Renal cortex interstitium (tissue), 11 donors: ENCODE measurements at regions not wholly inside any gene's neighbourhood (a gene's known extent, or its start where the extent isn't known, plus 50 kb on each side); places are given as distances from the start of the nearest gene placed in this dataset.
"Not testable (repeated sequence)": the region's sequence is repeated elsewhere in the genome, so short reads cannot be mapped to it uniquely, and the experiment has no call there.

ENCODE experiments used
- DNase-seq, 11 donors: peaks; one replicate each; pipeline ENCODE4 v3.0.0-alpha.2; 2013; ENCODE audit warnings: low read depth in 9 of 11, low spot score in 4 of 11; ENCODE audit errors: extremely low read depth in 1 of 11

DNA sequence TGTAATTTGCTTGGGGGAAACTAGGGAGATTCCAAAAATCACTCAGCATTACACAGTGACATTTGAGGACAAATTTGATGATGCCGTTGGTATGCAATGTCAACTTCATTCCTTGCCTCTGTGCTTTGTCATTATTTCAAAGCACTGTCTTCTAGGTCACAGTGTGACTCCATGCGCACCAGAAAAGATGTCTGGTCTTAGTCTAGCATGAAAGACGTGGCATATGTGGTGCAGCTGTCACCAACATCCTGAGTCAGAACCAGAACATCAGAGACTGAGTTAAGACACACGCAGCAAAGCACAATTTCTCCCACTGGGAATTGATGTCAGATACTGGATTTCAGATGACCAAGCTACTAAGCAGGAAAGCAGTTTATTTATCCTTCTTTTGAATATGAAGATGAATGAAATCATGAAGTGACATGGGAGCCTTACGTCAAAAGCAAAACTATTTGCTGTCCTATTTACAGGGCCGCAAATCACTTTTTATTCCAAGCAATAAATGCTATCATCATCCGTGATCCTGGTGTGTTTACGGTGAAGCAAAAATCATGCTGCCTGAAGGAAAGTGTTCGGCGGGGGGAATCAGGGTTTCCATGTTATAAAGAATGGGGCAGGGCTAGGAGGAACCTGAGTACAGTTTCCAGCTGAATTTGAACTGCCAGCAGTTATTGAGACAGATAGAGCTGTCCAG, 356.1 kb downstream of the ANAPC1 start:
- not testable (repeated sequence) for DNase-seq

GRCh38 chr2:111529022-111529421, 355.0 kb downstream of the ANAPC1 start:
- DNase-seq = not testable (repeated sequence)

- DNase-seq = not testable (repeated sequence)
These were observed 353.6 kb downstream of the ANAPC1 start for GRCh38 chr2:111530239-111530965.

GRCh38 chr2:111532682-111533556, 351.1 kb downstream of the ANAPC1 start:
- not testable (repeated sequence) for DNase-seq

DNA sequence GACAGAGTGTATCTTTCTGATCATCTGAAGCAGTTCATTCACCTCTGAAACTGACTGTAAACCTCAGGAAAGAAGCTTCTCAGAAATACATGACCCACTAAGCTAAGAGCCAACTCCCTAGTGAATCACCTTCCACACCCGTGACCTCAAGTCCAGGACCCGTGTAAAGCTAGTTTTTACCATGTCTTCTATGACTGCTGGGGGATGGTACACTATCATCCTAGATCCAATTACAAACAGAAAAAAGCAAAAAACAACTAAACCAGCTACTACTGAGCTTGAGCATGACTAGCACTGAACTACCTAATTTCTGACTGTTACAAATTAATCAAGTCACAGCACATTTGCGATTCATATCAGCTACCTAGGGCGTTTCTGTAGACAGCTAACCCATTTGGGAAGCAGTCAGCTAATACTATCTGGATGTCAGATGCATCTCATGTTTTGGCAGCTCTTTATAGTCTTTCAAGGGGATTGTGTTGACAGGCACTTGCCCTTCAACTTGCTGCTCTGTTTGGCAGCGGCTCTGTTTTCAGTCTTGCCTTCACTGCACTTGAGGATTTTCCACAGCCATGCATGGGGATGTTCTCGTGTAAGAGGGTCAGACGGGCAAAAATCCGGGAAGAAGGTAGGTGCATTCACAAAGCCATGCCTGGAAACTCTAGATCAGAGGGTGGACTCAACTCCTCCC, 350.3 kb downstream of the ANAPC1 start:
- DNase-seq = not testable (repeated sequence)

GRCh38 chr2:111534910-111535352, 349.1 kb downstream of the ANAPC1 start:
- DNase-seq = peak in 2 of 11 donors; percentile 23 to 31

GRCh38 chr2:111535404-111535803, 348.6 kb downstream of the ANAPC1 start:
- peak in 2 of 11 donors; percentile 8 to 13 for DNase-seq

- DNase-seq = no peak
These were observed 346.8 kb downstream of the ANAPC1 start for GRCh38 chr2:111537078-111537655.

GRCh38 chr2:111539991-111540390, 344.0 kb downstream of the ANAPC1 start:
- not testable (repeated sequence) for DNase-seq

DNA sequence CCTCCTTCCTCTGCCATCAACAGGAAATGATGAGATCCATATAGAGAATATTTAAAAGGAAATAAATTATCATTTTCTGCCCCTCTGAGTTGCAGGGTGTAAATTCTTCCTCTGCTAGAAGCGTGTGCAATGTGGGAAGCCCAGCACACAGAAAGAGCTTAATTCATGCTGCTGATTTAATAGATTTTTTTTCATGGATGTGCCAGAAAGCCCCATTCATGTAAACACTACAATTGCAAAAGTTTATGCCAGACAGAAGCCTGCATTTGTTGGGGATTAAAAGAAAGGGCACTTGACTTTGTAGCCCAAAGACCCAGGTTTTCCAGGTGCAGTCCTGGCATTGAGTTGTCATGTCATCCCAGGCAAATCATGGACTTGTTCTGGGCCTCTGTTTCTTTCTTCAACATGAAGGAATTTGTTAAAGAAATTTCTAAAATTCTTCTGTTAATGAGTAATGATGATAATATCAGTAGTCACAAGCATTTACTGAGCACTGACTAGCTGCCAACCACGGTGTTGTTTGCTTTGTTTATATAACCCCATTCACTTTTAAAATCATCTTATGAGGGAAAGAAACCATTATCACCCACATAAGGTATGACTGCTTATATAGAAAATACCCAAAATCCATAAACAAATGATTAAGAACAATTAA, 341.7 kb downstream of the ANAPC1 start:
- DNase-seq = not testable (repeated sequence)

GRCh38 chr2:111544006-111544405, 340.0 kb downstream of the ANAPC1 start:
- not testable (repeated sequence) for DNase-seq

GRCh38 chr2:111545723-111546431, 338.1 kb downstream of the ANAPC1 start:
- DNase-seq = not testable (repeated sequence)

GRCh38 chr2:111546578-111546977, 337.4 kb downstream of the ANAPC1 start:
- not testable (repeated sequence) for DNase-seq

DNA sequence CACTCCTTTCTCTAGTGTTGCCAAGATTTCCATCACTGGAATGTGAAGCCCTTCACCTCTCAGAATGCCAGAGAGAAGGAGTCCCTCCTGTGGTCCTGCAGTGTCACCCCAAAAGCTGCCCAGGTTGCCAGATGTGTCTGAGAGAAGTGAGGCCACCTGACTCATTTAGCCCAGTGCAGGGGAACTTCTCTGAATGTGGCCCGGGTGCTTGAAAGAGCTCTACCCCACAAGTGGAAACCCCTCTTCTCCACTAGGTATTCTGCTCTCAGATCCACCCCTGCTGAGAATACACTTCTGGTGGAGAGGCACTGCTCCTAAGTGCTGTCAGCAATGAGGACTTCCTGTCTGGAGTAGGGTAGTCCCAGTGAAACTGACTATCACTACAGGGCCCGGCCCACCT, 334.8 kb downstream of the ANAPC1 start:
- not testable (repeated sequence) for DNase-seq

- DNase-seq = not testable (repeated sequence)
These were observed 332.6 kb downstream of the ANAPC1 start for GRCh38 chr2:111551428-111551827.

DNA sequence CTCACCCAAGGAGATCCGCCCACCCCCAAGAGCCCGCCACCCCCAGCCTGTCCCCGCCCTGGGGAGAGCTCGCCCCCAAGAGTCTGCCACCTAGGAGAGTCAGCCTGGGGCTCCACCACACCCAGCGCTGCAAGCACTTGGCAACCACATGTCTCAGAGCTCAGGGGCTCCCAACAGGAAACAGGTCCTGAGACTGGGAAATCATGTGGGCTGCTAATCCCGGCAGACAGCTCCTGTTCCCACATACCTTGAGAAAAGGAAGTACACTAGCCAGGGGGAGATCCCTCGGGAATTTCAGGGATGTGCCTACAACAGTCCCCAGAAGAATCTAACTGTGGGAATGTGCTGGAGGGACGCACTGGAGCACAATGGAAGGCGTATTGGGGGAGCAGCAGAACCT, 331.4 kb downstream of the ANAPC1 start:
- not testable (repeated sequence) for DNase-seq

GRCh38 chr2:111559301-111559700, 324.7 kb downstream of the ANAPC1 start:
- DNase-seq = not testable (repeated sequence)
